ENCODE measurements at regions not wholly inside any gene's neighbourhood (a gene's known extent, or its start where the extent isn't known, plus 50 kb on each side); places are given as distances from the start of the nearest gene placed in this dataset.

DNA sequence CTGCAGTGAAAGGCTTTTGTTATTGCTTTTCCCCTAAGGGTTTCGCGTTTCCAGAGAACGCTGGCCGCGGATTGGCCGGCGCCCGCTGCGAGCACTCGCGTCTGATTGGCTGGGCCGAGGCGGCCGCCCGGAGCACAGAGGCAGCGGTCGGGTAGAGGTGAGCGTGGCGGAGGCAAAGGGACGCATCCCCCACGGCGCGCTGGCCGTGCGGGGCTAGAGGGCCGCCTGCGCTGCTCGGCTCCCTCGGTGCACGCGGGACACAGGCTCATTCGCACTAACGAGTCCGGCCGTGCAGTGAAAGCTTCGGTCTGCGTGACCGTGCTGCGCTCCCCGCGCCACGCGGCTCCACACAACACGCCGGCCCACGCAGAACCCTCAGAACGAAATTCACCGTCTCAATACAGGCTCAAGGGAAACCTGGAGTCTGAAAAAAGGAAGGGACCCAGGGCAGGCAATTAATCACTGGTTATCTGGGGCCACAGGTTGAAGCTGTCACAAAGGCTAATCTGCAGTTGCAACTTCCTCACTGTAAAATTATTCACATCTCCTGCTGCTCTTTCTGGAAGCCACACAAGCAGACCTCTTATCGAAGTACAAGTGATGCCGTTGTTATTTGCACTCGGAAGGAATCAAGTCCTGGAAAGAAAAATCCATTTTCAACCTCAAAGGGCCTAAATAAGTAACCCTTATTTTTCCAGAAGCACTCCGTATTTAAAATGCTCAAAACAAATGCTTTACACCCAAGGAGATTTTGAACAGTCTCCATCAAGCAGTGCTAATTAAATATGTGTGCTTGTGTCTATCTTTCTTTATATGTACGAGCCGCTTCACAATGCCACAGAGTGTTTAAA lies 94.6 kb downstream of the ZNF608 start (continued):
- peak; percentile 65 for TF ChIP-seq CTBP2 (IDR thresholded peaks at IDR 0.05; ENCODE audit: borderline replicate concordance, insufficient read depth, insufficient read length, low read length)
- no peak for TF ChIP-seq KDM1A (IDR thresholded peaks at IDR 0.05; ENCODE audit: borderline replicate concordance, low read length)
- peak in 1 of 2 experiments; percentile 93; a peak in 2 of 4 replicates for TF ChIP-seq HDAC2 (IDR thresholded peaks at IDR 0.05; ENCODE audit: borderline replicate concordance in 1 of 2, low read depth in 2 of 2, low read length in 2 of 2)
- TF ChIP-seq POLR2A (IDR thresholded peaks at IDR 0.05; ENCODE audit: control extremely low read depth in 1 of 2, low read depth in 2 of 2, low read length in 2 of 2), result peak; percentile 47 to 57
- no peak for TF ChIP-seq BCL11A (IDR thresholded peaks at IDR 0.05; ENCODE audit: low read depth in 2 of 2, low read length in 2 of 2)
- TF ChIP-seq TAF1 (IDR thresholded peaks at IDR 0.05; ENCODE audit: low read depth, low read length), result peak; percentile 40; the same call in 1 of the 2 replicates
- TF ChIP-seq SIN3A (conservative IDR thresholded peaks at IDR 0.05 in 1 of 2, IDR thresholded peaks at IDR 0.05 in 1 of 2; ENCODE audit: low read depth in 1 of 2, low read length in 2 of 2), result no peak
- TF ChIP-seq SIX5 (IDR thresholded peaks at IDR 0.05; ENCODE audit: low read depth, low read length), result no peak
- TF ChIP-seq POLR2AphosphoS5 (IDR thresholded peaks at IDR 0.05; ENCODE audit: low read depth, low read length), result peak; percentile 54; the same call in 1 of the 2 replicates
- TF ChIP-seq SP1 (IDR thresholded peaks at IDR 0.05; ENCODE audit: low read depth, low read length), result 0 out of 2 replicates have a peak, but pooled peaks have one; percentile 20
- TF ChIP-seq, protein P1, sequence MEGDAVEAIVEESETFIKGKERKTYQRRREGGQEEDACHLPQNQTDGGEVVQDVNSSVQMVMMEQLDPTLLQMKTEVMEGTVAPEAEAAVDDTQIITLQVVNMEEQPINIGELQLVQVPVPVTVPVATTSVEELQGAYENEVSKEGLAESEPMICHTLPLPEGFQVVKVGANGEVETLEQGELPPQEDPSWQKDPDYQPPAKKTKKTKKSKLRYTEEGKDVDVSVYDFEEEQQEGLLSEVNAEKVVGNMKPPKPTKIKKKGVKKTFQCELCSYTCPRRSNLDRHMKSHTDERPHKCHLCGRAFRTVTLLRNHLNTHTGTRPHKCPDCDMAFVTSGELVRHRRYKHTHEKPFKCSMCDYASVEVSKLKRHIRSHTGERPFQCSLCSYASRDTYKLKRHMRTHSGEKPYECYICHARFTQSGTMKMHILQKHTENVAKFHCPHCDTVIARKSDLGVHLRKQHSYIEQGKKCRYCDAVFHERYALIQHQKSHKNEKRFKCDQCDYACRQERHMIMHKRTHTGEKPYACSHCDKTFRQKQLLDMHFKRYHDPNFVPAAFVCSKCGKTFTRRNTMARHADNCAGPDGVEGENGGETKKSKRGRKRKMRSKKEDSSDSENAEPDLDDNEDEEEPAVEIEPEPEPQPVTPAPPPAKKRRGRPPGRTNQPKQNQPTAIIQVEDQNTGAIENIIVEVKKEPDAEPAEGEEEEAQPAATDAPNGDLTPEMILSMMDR (IDR thresholded peaks at IDR 0.05; ENCODE audit: control extremely low read depth in 1 of 3, insufficient read depth in 1 of 3, low read depth in 1 of 3, low read length in 3 of 3), result no peak
- no peak for TF ChIP-seq POU5F1 (IDR thresholded peaks at IDR 0.05; ENCODE audit: low read depth, low read length)
- TF ChIP-seq SUZ12 (IDR thresholded peaks at IDR 0.05; ENCODE audit: low read length), result no peak
- no peak for TF ChIP-seq EGR1 (IDR thresholded peaks at IDR 0.05; ENCODE audit: borderline replicate concordance, low read depth, low read length)
- no peak for TF ChIP-seq GTF2F1 (IDR thresholded peaks at IDR 0.05; ENCODE audit: borderline replicate concordance, low read depth, low read length)
- TF ChIP-seq JUN (IDR thresholded peaks at IDR 0.05; ENCODE audit: low read depth, low read length), result no peak
- no peak for TF ChIP-seq RXRA (IDR thresholded peaks at IDR 0.05; ENCODE audit: insufficient read depth, low read depth, low read length)
- TF ChIP-seq EZH2 (IDR thresholded peaks at IDR 0.05; ENCODE audit: low read depth, low read length, severe bottlenecking), result no peak
- TF ChIP-seq BRCA1 (IDR thresholded peaks at IDR 0.05; ENCODE audit: low read depth, low read length), result no peak
- no peak for TF ChIP-seq MAFK (IDR thresholded peaks at IDR 0.05; ENCODE audit: low read depth, low read length)
- TF ChIP-seq RNF2 (IDR thresholded peaks at IDR 0.05; ENCODE audit: borderline replicate concordance, low read depth, low read length, missing control alignments, poor library complexity, severe bottlenecking), result no peak

Data from H1 (cell line).